Nephron (organoid): ENCODE measurements at regions not wholly inside any gene's neighbourhood (a gene's known extent, or its start where the extent isn't known, plus 50 kb on each side); places are given as distances from the start of the nearest gene placed in this dataset.
"Not testable (repeated sequence)": the region's sequence is repeated elsewhere in the genome, so short reads cannot be mapped to it uniquely, and the experiment has no call there.

Source experiments
- H3K27ac Mint-ChIP-seq, 3 experiments: 2 replicates each; pipeline ENCODE4 v1.8.0; 2020; ENCODE audit warnings: mixed read lengths in 3 of 3, mild to moderate bottlenecking in 2 of 3, moderate library complexity in 1 of 3
- H3K27me3 Mint-ChIP-seq: 2 replicates; pipeline ENCODE4 v1.8.0; 2021; ENCODE audit warnings: low read depth, mild to moderate bottlenecking, moderate library complexity, mixed read lengths
- H3K36me3 Mint-ChIP-seq: 2 replicates; pipeline ENCODE4 v1.8.0; 2020; ENCODE audit warnings: low read depth, mixed read lengths
- H3K4me1 Mint-ChIP-seq: 2 replicates; pipeline ENCODE4 v1.8.0; 2020; ENCODE audit warnings: mixed read lengths
- H3K4me3 Mint-ChIP-seq, 3 experiments: 2 replicates each; pipeline ENCODE4 v1.8.0; 2020; ENCODE audit warnings: mild to moderate bottlenecking in 3 of 3, mixed read lengths in 3 of 3, moderate library complexity in 2 of 3
- H3K9me3 Mint-ChIP-seq: 2 replicates; pipeline ENCODE4 v1.8.0; 2020; ENCODE audit warnings: mixed read lengths
- TF ChIP-seq, protein P1 (sequence below), 3 experiments: fragments of 200-600 bp; sonication (generic); IDR thresholded peaks; one replicate each; pipeline ENCODE4 v1.5.0; 2021; ENCODE audit warnings: antibody characterized with exemption in 3 of 3; ENCODE audit not compliant: unreplicated experiment in 3 of 3

- TF ChIP-seq, protein P1, sequence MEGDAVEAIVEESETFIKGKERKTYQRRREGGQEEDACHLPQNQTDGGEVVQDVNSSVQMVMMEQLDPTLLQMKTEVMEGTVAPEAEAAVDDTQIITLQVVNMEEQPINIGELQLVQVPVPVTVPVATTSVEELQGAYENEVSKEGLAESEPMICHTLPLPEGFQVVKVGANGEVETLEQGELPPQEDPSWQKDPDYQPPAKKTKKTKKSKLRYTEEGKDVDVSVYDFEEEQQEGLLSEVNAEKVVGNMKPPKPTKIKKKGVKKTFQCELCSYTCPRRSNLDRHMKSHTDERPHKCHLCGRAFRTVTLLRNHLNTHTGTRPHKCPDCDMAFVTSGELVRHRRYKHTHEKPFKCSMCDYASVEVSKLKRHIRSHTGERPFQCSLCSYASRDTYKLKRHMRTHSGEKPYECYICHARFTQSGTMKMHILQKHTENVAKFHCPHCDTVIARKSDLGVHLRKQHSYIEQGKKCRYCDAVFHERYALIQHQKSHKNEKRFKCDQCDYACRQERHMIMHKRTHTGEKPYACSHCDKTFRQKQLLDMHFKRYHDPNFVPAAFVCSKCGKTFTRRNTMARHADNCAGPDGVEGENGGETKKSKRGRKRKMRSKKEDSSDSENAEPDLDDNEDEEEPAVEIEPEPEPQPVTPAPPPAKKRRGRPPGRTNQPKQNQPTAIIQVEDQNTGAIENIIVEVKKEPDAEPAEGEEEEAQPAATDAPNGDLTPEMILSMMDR (IDR thresholded peaks at IDR 0.05; ENCODE audit: unreplicated experiment in 3 of 3), result no peak
- Mint-ChIP-seq H3K9me3 (peaks cover 15% of the 10 kb centered on the region), H3K27ac (peak overlapping the region in 2 of 3 experiments; percentile 10 to 26), H3K4me3 (no peak overlapping the region), H3K4me1 (peaks cover 6% of the 10 kb centered on the region), H3K36me3 (no peaks in the 10 kb centered on the region), H3K27me3 (no peaks in the 10 kb centered on the region)
Measured at GRCh38 chr6:74715355-74716085, 490.3 kb downstream of the COL12A1 start.

- H3K27me3 Mint-ChIP-seq, result no peaks in the 10 kb centered on the region
- no peak overlapping the region for H3K4me3 Mint-ChIP-seq
- TF ChIP-seq, protein P1 (IDR thresholded peaks at IDR 0.05; ENCODE audit: unreplicated experiment in 3 of 3), result no peak
- H3K36me3 Mint-ChIP-seq, result no peaks in the 10 kb centered on the region
- peaks cover 6% of the 10 kb centered on the region for H3K4me1 Mint-ChIP-seq
- peak overlapping the region in 2 of 3 experiments; percentile 0 to 22 for H3K27ac Mint-ChIP-seq
- H3K9me3 Mint-ChIP-seq, result peaks cover 8% of the 10 kb centered on the region
Measured at GRCh38 chr6:74713941-74714340, 491.9 kb downstream of the COL12A1 start.

DNA sequence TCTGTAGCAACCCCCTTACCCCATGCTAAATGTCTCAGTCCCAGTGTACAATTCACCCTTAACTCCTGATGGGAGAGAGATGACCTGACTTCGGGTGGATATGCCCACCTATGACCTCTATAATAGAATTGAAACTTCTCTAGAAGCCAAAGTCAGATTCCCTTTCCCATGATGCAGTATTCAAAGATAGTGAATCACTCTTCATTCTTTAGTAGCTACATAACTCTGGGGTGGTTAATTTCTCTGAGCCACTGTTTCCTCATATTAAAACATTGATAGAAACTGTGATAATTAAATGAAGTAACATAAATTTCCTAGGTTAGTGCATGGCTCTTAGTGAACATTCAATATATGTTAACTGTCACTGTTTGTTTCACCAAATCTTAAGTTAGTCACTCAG, 500.4 kb downstream of the COL12A1 start:
- peaks cover 2% of the 10 kb centered on the region for H3K9me3 Mint-ChIP-seq
- TF ChIP-seq, protein P1 (IDR thresholded peaks at IDR 0.05; ENCODE audit: unreplicated experiment in 3 of 3), result no peak
- no peaks in the 10 kb centered on the region for H3K36me3 Mint-ChIP-seq
- no peak overlapping the region for H3K27ac Mint-ChIP-seq
- H3K4me3 Mint-ChIP-seq, result no peak overlapping the region
- H3K4me1 Mint-ChIP-seq, result peaks cover 8% of the 10 kb centered on the region
- H3K27me3 Mint-ChIP-seq, result no peaks in the 10 kb centered on the region

- not testable (repeated sequence) for H3K27ac Mint-ChIP-seq, H3K9me3 Mint-ChIP-seq, H3K4me1 Mint-ChIP-seq, H3K4me3 Mint-ChIP-seq, H3K36me3 Mint-ChIP-seq, H3K27me3 Mint-ChIP-seq
Measured at GRCh38 chr6:74704540-74704939, 501.3 kb downstream of the COL12A1 start.

DNA sequence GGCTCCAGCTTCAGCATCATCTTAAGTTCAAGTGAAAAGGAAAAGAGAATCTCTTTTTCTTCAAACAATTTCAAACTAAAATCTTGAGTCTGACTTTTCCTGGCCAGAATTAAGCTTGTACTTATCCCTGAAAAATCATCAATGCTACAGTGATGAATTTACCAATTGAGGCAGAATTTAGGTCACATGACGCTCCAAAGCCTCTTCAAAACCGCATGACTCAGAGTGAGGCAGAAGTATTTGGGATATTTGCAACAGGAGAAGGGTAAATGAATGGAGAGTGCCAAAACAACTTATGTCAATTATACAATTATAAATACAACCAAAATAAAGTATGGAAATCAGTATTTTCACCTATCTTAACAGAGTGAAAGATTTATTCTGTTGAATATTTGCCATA, 515.5 kb downstream of the COL12A1 start:
- H3K4me1 Mint-ChIP-seq, result no peaks in the 10 kb centered on the region

GRCh38 chr6:74689601-74690000, 516.3 kb downstream of the COL12A1 start:
- H3K36me3 Mint-ChIP-seq, result no peaks in the 10 kb centered on the region
- H3K4me3 Mint-ChIP-seq, result no peak overlapping the region
- TF ChIP-seq, protein P1 (IDR thresholded peaks at IDR 0.05; ENCODE audit: unreplicated experiment in 3 of 3), result no peak
- H3K27me3 Mint-ChIP-seq, result no peaks in the 10 kb centered on the region
- H3K27ac Mint-ChIP-seq, result no peak overlapping the region
- H3K9me3 Mint-ChIP-seq, result peaks cover 6% of the 10 kb centered on the region
- no peaks in the 10 kb centered on the region for H3K4me1 Mint-ChIP-seq

More for the DNA sequence above, 515.5 kb downstream of the COL12A1 start:
- peaks cover 5% of the 10 kb centered on the region for H3K9me3 Mint-ChIP-seq
- H3K27me3 Mint-ChIP-seq, result no peaks in the 10 kb centered on the region
- H3K36me3 Mint-ChIP-seq, result no peaks in the 10 kb centered on the region
- no peak overlapping the region for H3K4me3 Mint-ChIP-seq
- H3K27ac Mint-ChIP-seq, result no peak overlapping the region
- TF ChIP-seq, protein P1 (IDR thresholded peaks at IDR 0.05; ENCODE audit: unreplicated experiment in 3 of 3), result no peak
